CD4-positive, alpha-beta T cell treated with Interleukin-12 subunit alpha and Interleukin-12 subunit beta, for 1 hour (primary cell): ENCODE measurements at regions not wholly inside any gene's neighbourhood (a gene's known extent, or its start where the extent isn't known, plus 50 kb on each side); places are given as distances from the start of the nearest gene placed in this dataset.
A peak's percentile ranks its signal among the peaks of the same experiment; 100 is the strongest.
"Not testable (repeated sequence)": the region's sequence is repeated elsewhere in the genome, so short reads cannot be mapped to it uniquely, and the experiment has no call there.

Source experiments
- DNase-seq: peaks from one replicate; pipeline ENCODE4 v3.0.0-alpha.2; 2020

GRCh38 chr12:89870413-89871184 lies 162.0 kb upstream of the ATP2B1 start:
- no peak for DNase-seq

- not testable (repeated sequence) for DNase-seq
These were observed 159.0 kb upstream of the ATP2B1 start for GRCh38 chr12:89867611-89868010.

GRCh38 chr12:89864411-89864810 lies 155.8 kb upstream of the ATP2B1 start:
- peak; percentile 31 for DNase-seq

- DNase-seq = peak; percentile 79
These were observed 155.3 kb upstream of the ATP2B1 start for GRCh38 chr12:89863968-89864367.

GRCh38 chr12:89863493-89863938 lies 154.9 kb upstream of the ATP2B1 start:
- peak; percentile 90 for DNase-seq

GRCh38 chr12:89862511-89863445 lies 154.1 kb upstream of the ATP2B1 start:
- peak; percentile 77 for DNase-seq

- peak; percentile 12 for DNase-seq
These were observed 152.4 kb upstream of the ATP2B1 start for GRCh38 chr12:89861086-89861485.

GRCh38 chr12:89859508-89860220 lies 151.0 kb upstream of the ATP2B1 start:
- peak; percentile 42 for DNase-seq

GRCh38 chr12:89858718-89859117 lies 150.1 kb upstream of the ATP2B1 start:
- no peak for DNase-seq

- DNase-seq = no peak
These were observed 149.1 kb upstream of the ATP2B1 start for GRCh38 chr12:89857652-89858274.

GRCh38 chr12:89856431-89856830 lies 147.8 kb upstream of the ATP2B1 start:
- DNase-seq = peak; percentile 26

GRCh38 chr12:89848732-89849131 lies 140.1 kb upstream of the ATP2B1 start:
- DNase-seq = no peak

GRCh38 chr12:89846473-89847055 lies 137.9 kb upstream of the ATP2B1 start:
- no peak for DNase-seq

- no peak for DNase-seq
These were observed 137.1 kb upstream of the ATP2B1 start for GRCh38 chr12:89845767-89846166.

- DNase-seq = no peak
These were observed 136.7 kb upstream of the ATP2B1 start for GRCh38 chr12:89845366-89845765.

GRCh38 chr12:89844539-89844938 lies 135.9 kb upstream of the ATP2B1 start:
- no peak for DNase-seq

- no peak for DNase-seq
These were observed 131.7 kb upstream of the ATP2B1 start for GRCh38 chr12:89840162-89840922.

GRCh38 chr12:89839444-89839843 lies 130.8 kb upstream of the ATP2B1 start:
- no peak for DNase-seq

GRCh38 chr12:89838833-89839232 lies 130.2 kb upstream of the ATP2B1 start:
- DNase-seq = no peak

GRCh38 chr12:89836026-89836425 lies 127.4 kb upstream of the ATP2B1 start:
- DNase-seq = no peak

- no peak for DNase-seq
These were observed 126.0 kb upstream of the ATP2B1 start for GRCh38 chr12:89834676-89835075.
